HG02678 (cell line): ENCODE measurements at regions not wholly inside any gene's neighbourhood (a gene's known extent, or its start where the extent isn't known, plus 50 kb on each side); places are given as distances from the start of the nearest gene placed in this dataset.
A peak's percentile ranks its signal among the peaks of the same experiment; 100 is the strongest.

Experiments
- ATAC-seq: cut with Tn5 transposase; IDR thresholded peaks from one replicate; pipeline ENCODE4 v1.9.1; 2021; ENCODE audit warnings: mild to moderate bottlenecking, moderate library complexity; ENCODE audit not compliant: unreplicated experiment

DNA sequence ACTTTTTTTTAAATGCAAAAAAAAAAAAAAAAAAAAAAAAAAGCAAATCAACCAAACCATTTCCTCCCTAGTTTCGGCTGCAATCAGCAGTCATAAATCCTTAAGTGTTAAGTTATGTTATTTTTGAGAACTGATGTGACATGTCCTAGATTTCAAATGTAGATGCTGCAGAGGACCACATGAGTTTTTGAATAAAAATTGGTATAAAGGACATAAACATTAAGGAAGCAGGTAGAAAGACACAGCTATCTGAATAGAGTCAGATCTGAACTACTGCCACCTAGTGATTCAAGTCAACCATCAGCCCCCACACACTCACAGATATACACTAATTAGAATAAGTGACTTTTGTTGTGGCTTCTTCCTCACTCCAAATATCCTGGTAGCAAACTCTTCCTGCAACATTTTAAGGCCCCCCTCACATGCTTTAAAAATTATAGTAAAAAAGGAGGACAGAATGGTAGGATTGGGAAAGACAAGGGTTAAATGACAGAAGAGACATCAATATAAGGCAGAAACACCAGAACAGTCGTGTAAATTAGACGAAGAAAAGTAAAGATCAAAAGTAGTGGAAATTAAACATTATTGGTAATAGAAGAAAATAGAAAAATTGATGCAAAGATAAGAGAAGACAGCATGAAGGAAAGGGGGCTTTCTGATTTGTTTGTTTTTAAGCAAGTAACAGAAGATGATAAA is 394.5 kb upstream of the ATP2B1 start:
- ATAC-seq: peak; percentile 79

DNA sequence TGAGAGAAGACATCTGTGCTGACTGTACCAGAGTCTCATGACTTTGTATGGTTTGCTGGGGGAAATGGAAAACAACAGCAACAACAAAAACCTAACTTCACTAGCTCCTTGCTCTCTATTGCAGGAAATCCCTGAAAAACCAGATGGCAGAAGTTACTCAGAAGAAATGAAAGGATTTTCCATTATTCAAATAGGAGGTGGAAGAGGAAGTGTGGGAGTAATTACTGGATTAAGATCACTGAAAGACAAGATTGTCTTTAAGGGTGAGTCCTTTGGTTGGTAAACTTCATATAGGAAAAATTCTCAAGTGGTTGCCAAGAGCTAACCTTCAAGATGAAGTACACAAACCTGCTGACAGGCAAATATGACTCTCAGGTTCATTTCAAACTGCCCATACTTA is 391.9 kb upstream of the ATP2B1 start:
- ATAC-seq: no peak

DNA sequence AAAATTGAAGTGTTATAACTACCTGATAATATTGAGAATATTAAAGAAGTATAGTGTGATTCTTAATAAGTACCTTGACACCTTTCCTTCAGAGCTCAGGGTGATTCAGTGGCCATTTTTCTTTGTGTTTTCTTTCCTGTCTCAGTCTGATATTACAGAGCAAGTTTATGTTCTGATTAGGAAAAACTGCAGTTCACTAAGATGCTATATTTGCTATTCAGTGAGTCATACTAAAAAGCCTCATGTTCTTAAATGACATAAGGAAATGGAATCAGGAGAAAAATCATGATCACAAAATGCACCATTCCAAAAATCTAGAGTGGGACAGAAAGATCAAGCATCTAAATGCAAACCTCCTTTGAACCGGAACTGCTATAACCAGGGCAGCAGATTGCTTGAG is 390.6 kb upstream of the ATP2B1 start:
- no peak for ATAC-seq

DNA sequence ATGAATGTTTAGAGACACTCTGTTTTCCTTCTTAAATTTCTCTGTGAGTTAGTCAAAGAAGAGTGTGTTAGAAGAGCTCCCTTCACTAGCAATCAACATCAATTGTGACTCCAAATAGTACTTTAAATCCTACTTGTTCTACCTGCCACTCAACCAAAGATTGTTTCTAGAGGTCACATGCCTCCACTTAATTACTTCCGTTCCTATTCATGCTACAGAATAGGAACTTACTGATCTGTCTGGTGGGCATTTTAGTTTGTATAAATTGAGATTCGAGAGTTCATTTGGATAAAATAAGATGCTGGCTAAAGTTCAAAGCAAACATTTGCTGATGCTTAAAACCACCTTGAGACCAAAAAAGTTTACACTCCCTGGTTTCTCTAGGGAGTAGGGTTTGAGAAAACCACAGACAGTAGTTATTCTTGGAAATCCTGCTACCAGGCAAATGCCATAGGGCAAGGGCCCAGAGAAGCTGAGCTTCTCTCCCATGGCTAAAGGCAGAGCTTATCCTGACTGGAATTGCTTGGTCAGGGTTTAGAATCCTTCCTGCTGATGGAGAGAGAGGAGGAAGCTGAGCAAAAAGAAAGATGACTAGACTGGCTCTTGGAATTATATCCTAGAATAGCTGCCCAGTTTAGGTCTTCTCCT is 389.6 kb upstream of the ATP2B1 start:
- no peak for ATAC-seq

DNA sequence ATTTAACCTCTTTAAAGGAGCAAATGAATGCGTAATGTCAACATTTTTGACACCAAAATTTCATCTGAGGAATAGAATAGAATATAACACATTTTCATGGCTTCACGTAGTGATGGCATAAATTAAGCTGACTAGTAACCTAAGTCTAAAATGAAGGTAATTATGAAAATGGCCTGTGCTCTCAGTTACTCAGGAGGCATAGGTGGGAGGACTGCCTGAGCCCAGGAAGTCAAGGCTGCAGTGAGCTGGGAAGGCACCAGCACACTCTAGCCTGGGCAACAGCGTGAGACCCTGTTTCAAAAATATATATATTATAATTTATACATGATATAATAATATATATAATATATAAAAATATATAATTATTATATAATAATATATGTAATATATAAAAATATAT is 383.2 kb upstream of the ATP2B1 start:
- ATAC-seq: no peak

DNA sequence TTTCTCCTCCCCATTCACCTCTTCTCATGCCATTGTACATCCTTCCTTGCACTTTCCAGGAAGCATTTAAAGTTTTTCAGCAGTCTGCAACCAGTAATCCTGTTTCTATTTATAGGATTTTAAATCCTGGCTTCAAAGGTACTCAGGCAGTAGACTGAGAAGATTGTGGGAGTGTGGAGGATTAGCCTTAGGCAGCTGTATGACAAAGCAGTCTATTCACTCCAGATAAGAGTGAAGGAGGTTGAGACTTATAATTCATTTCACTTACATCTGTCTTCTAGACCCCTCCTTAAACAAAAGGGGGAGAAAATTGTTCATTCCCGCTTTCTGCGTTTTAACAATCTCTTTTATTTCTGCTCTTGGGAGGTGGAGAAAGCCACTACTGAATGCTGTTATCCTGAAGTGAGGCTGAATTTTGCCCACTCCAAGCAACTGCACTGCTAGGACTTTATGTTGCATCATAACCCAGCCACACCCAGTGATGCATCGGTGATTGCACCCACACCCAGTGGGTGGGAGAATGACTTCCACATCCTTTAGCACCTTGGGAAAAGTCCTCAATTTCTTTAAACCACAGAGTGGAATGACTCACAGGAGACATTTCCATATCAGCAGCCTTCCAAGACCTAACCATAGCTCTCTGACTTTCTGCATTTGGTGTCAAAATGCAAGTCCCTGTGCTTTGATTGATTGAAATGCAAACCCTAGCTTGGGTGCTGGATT is 382.5 kb upstream of the ATP2B1 start:
- no peak for ATAC-seq

DNA sequence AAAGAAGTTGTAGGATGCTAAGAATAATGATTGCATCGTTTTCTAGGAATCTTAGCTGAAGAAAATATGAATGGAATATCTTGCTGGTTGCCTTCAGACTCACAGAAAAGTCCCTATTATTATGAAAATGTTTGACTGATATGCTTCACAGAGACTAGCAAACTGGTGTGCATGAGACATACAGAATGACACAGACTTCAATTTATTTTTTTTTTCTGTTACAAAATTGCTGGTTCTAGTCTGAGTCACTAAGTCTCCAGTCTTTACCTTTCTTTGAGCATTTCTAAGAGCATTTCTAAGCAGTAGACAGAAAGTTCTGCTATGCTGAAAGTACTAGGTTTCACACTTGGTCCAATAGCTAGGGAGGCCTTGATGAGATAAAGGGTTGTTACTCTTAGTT is 377.6 kb upstream of the ATP2B1 start:
- no peak for ATAC-seq

DNA sequence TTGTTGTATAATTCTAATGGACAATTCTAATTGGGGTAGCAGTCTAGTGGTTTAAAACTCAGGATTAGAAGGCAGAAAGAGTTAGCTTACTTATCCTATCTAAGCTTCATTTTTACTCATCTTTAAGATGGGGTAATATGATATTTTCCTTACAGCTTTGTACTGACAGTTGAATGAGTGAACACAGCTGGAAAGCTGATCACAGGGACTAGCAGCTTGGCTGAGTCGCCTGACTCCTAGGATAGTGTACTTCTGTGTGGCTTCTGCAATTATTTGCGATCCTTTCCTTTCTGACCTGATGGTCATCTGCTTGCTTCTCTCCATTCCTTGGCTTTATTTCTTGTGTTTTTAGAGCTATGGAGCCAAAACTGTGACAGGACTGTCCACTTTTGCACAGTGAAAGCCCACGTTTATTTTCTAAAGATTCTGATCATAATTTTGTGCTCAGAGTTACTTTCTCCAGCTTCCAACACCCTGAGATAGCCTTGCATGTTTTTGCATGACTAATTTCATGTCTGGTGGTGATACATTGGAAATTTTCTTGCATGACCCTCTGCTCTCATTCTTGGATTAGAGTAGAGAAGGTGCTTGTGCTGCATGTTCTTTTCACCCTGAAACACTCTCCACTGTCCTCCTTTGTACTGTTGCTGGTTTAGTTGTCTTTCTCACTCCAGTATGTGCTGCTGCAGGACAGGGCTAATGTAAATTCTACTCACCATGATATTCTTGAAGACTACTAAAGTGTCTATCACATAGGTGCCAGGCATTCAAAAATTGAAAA is 377.0 kb upstream of the ATP2B1 start:
- ATAC-seq: no peak

DNA sequence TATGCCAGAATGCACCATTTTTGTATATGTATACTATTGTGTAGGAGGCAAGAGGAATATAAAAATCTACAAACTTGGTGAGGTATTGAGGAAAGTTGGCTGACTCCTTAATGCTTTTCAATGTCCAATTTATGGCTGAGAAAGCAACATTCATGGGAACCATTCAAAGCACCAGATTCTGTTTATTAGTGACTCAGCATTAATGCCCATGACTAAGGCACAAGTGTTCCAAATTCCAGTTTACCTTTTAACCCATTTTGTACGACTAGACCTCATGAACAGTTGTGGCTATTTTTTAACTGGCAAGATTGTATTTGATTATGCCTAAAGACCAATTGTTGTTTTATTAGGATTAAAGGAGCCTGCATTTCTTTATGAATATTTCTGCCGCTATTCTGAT is 375.4 kb upstream of the ATP2B1 start:
- no peak for ATAC-seq

DNA sequence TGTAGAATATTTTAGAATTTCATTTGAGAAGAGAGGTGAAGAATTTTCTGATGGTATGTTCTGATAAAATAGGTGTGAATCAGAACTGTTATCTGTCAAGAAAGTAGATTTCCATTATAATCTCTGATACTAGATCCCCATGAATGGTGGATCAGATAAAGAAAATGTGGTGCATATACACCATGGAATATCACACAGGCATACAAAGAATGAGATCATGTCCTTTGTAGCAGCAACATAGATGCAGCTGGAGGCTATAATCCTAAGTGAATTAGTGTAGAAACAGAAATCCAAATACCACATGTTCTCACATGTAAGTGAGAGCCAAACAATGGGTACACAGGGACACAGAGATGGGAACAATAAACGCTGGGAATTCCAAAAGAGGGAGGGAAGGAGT is 372.0 kb upstream of the ATP2B1 start:
- no peak for ATAC-seq

DNA sequence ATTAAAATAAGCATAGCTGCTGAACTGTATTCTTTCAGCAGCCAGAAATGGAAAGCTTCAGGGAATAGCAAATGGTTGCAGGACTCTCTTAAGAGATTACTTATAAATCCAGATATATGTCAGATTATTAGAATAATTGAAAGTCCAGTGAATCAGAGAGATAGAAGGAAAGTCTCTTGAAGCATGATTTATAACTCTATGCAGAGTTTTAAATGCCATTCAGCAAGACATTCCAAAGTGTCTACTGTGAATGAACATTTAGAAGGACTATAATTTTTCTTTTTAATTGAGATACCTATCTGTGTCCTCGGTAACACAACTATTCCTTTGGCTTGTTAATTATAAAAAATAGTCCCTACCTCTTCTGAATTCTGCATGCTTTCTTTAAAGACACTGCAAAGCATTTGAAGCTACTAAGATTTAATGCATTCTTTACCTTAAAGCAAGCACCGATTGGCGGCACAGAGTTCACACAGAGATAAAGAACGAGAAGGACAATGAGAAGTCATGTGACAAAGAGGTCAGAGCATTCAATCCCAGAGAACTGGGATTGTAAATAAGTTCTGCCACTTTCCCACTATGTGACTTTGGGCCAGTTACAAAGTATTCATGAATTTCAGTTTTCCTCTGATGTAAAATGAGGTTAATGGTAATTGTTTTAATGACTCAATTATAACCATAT is 371.0 kb upstream of the ATP2B1 start:
- no peak for ATAC-seq

DNA sequence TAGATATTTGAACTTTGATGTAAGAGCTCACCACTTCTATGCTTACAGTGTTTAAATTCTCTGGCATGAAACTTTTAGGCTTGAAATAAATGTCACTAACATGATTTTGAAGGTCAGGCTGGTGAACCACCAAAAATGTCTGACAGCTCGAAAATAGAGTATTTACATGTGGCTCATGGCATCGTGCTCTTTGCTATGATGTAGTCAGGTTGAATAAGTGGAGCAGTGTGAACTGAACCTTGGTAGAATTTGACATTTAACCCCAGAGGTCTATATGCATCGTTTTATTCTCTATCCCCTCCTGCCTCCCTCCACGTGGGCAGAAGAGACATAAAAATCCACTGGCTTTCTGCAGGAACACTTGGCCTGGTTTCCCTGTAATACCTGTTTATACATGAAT is 369.7 kb upstream of the ATP2B1 start:
- no peak for ATAC-seq

DNA sequence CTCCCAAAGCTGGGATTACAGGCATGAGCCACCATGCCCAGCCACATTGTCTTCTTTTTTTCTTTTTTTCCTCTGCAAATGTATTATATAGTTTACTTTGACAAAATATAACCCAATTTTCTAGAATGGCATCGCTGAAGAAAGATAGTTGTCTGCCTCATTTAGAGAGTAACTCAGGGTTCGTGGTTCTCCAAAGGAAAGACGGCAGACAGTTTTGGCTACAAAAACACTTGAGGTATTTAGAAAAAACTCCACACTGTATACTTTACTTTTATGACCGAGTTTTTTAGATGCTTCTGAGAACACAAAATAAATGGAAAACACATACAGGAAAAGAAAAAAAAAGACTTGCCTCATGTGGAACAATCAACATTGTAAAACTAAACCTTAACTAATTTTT is 369.1 kb upstream of the ATP2B1 start:
- no peak for ATAC-seq

DNA sequence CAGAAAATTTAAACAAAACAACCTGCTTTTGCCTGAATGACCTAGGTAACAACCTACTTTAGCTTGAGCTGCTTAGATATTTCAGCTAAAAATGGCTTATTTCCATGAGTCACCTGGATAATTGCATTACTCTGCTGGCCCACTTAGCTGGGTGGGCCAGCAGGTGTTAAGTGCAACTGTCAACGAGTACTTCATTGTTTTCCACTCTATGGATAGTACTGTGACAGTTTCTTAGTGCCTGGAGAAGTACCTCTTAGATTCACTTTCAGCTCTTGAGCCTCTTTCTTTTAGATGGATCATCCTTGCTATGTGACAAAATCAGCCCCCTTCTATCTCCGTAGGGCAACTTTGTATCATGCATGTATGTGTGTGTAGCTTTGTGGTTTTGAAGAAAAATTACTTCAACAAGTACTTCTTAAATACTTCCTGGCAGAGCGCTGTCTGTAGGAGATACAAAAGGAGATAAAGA is 368.2 kb upstream of the ATP2B1 start:
- ATAC-seq: no peak

DNA sequence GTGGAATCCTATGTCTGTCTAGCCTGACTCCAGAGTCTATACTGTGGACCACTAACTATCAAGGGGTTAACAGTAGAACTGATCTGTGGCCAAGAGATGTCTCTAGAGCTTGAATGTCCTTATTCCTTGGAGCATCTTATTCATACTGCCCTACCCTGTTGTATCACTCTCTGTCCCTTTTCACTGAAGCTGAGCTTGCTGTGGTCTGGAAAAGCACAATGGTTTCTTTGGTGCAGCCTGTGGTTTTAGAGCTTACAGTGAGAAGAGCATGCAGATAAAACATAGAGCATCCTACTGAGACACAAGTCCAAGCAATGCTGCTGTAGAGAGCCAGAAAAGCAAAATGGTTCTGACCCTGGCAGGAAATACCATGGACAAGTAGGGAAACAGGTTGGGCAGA is 367.0 kb upstream of the ATP2B1 start:
- ATAC-seq: no peak

DNA sequence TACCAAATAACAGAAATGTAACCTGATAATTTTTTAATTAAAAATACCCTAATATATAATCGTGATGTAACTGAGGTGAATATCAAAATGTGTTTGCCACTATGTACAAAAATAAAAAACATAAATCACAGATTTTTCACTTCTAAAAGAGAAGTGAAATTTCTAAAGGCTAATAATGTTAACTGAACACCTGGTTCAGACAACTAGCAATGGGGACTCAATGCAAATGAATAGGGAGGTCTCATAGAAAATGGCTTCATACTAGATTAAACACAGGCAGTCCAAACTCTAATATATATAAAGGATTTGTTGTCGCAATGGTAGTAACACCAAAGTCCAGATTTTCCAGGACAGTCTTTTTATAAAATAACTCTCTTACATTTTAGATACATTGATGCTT is 365.4 kb upstream of the ATP2B1 start:
- peak; percentile 76 for ATAC-seq

DNA sequence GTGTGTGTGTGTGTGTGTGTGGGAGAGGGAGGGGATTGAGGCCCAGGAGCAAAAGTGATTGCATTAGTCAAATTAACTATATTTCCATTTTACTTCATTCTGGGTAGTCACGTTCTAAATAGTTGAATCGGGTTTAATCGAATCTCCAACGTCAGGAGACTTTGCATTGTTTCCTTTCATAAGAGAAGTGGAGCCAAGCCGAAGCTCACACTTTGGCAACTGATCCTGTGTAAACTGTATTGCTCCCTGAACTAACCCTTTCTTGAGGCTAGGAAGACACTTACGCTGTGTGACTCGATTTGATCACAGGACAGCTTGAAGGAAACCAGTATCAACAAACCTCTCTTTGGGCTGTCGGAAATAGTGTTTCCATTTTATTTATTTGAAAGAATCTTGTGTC is 363.4 kb upstream of the ATP2B1 start:
- ATAC-seq: no peak

DNA sequence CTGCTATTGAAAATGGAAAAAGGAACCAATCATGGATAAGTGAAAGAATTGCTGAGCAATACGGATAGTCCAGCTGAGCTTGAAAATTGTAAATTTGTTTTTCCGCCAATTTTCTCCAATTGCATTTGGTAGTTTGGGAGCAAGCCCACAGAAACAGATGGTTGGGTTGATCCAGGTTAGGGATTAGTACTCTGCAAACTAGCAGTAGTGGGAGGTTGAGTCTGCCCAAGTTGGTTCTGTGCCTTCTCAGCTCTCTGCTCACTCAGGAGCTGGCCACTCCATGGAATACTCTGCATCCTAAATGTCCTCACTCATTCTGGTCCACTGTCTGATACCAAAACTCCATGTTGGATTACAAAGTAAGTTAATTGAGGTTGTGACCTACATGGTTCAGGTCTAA is 361.1 kb upstream of the ATP2B1 start:
- ATAC-seq: no peak

DNA sequence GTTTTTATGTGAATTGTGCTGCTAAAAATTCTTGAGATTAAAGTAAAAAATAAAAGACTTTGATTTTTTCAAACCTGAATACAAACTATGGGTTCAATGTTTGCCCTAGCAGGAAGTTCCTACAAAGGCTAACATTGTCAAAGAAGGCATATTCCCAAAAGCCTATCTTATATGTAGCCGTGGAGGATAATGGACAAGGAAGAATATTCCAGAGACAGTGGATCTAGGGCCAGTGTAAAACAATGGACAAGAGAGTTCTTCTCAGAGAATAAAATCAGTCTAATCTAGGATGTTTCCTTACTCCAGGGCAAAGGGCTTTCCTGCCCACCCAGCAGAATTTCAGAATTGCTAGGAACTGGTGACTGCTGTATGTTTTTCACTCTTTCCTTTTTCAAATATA is 359.2 kb upstream of the ATP2B1 start:
- no peak for ATAC-seq

DNA sequence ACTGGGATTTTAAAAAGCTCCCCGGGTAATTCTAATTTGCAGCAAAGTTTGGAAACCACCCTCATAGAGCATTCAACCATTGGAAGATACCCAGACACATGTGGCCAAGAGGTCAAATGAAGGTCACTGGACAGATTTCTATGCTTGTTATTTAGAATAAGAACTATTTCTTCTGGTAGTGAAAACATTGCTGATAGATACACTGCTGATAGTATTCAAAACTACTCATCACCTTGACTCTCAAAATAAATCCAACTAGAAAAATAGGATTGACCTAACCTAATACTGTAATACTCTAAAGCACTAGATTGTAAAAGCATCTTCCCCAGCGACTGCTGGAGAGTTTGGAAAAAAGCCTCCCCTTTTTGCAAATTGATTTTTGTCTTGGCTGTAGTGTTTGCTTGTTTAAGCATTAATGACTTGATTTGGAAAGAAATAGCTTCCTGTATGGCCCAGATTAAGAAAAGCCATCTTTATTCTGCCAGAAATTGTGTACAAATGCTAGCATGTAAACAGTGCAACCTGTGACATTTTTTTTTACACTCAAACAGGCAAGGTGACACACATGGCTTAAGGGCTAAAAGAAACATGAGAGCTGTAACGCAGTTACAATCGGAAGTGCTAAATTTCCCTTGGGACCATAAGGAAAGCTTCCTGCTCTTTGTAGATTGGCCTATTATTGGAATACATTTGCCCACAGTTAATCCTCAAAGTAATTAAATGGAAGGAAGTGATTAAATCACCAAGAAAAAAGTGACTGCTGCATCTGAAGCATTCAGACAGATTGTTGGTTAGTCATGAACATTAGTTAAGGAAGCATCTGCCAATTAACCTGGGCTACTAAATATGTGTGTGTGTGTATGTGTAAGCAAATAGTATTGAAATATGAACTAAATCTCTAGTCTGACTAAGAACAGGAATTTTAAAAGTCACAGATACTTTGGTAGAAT is 356.5 kb upstream of the ATP2B1 start:
- ATAC-seq: no peak
